IPS-NIHi7 (cell line): ENCODE measurements at regions not wholly inside any gene's neighbourhood (a gene's known extent, or its start where the extent isn't known, plus 50 kb on each side); places are given as distances from the start of the nearest gene placed in this dataset.

Source experiments
- DNase-seq: peaks from one replicate; pipeline ENCODE4 v3.0.0; 2012; ENCODE audit warnings: mixed read lengths; ENCODE audit errors: extremely low spot score

DNA sequence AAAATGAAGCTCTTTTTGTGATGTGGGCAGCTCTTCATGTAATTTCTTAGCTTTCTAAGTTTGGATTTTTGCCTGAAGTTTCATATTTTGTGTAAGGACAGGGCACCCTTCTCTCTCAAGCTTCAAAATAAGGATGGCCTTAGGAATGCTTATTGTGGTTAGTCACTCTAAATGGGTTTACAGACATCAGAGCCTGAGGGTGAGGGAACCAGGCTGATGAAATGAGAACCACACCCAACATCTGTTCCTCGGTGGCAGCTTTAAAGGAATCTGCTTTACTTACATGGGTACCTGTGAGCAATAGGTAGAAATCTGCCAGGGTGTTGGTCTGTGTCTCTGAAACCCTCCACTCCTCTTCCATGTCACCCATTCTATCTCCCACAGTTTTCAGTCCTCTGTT lies 174.3 kb downstream of the EMX2 start:
- DNase-seq, result no peak

- DNase-seq, result no peak
Measured at GRCh38 chr10:117718986-117719920, 176.7 kb downstream of the EMX2 start.

- DNase-seq, result peak; percentile 72
Measured at GRCh38 chr10:117720931-117721835, 178.6 kb downstream of the EMX2 start.

DNA sequence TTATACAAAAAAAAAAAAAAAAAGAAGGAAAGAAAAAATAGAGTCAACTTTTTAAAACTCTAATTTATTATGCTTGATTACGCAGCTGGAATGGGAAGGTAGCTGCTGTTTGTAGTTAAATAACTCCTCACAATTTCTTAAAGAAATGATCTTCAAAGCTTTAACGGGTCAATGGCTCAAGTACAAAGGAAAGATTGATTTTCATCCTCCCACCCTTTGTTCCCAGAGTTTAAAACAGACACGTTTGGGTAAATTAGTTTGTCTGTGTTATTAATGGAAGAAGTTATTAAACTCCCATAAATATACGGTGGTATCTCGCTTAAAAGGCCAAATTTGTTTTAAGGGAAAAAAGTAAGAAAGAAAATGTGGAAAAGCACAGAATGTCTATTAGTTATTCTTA lies 179.3 kb downstream of the EMX2 start:
- no peak for DNase-seq

DNA sequence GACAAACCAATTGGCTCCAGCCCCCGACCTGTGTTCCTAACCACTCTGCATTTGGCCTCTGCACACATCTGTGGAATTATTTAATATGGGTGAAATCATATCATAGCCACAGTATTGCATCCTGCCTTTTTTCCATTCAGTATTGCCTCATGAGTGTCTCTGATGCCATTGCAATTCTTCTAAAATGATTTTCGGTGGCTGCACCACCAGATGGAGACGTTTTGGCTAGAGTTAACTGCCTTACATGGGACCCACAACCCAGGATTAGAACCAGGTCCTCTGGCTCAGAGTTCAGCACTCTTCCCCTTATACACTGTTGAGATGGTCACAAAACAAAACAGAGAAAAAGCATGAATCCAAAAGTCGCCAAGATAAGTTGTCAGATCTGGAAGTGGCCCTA lies 180.8 kb downstream of the EMX2 start:
- no peak for DNase-seq

DNA sequence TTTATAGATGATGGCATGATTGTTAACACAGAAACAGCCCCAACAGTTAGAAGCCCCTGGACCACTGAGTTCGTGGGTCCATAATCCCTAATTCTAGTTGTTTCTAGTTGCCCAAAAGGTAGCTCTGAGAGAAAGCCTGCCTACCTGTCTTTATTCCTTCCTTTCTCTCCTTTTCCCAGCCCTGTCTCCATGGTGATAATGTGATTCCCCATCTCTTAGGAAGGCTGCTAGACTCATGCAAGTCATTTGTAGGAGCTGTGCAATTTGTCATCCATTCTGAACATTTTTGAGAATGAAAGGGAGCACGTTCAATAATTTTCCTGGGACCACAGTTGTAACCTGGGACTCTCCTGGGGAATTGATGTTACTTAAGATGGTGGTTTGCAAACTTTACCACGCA lies 183.4 kb downstream of the EMX2 start:
- no peak for DNase-seq

GRCh38 chr10:117726596-117727295 lies 184.2 kb downstream of the EMX2 start:
- DNase-seq, result no peak

- DNase-seq, result no peak
Measured at GRCh38 chr10:117727421-117727820, 184.9 kb downstream of the EMX2 start.

DNA sequence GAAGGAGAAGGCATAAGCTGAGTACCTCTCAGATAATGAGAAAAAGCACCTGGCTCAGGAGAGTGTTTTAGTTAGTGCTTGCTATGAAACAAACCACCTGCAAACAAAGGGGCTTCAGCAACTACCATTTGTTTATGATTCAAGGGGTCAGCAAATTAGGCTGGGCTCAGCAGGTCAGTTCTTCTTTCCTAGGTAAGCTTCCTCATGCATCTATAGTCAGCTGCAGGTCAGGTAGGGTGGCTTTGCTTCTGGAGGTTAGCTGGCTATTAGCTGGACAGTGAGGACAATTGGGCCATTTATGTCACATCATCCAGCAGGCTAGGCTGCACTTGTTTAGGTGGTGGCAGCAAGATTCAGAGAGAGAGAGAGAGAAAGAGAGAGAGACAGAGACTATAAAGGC lies 185.5 kb downstream of the EMX2 start:
- no peak for DNase-seq

- DNase-seq, result no peak
Measured at GRCh38 chr10:117729156-117729555, 186.6 kb downstream of the EMX2 start.

- DNase-seq, result no peak
Measured at GRCh38 chr10:117731121-117731791, 188.7 kb downstream of the EMX2 start.

- DNase-seq, result peak; percentile 59
Measured at GRCh38 chr10:117734731-117735405, 192.3 kb downstream of the EMX2 start.

DNA sequence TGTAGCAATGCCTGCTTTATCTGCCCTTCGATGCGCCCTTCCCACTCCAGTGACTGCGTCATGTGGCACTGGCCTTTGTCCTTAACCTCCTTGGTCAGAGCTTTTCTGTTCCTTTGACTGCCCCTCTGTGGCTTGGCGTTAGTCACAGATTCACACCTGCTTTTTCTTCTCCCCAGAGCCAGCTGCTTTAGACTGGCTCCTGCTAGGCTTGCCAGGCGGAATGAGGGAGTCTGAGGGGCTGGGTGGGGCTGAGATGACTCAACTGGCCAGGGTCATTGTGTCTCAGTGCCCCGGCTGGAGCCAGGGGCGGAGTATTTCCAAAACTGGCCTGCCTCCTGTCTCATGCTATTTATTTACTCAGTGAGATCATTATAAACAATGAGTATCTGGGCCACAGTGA lies 194.1 kb downstream of the EMX2 start:
- peak; percentile 31 for DNase-seq

DNA sequence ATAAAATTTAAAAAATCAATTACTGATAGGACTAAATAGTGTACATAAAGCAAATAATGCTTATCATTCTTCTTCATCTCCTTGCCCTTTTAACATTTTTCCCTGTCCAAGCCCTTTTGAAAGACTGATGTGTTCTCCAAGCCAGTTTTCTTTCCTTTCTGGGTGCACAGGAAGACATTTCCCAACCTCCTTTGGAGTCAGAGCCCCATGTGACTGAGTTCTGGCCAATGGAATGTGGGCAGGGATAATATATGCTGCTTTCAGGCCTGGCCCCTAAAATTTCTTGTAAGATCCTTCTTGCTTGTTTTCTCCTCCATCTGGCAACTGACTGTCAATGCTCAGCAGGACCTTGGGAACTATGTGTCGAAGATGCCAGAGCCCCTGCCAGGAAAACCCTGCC lies 197.5 kb downstream of the EMX2 start:
- DNase-seq, result no peak

DNA sequence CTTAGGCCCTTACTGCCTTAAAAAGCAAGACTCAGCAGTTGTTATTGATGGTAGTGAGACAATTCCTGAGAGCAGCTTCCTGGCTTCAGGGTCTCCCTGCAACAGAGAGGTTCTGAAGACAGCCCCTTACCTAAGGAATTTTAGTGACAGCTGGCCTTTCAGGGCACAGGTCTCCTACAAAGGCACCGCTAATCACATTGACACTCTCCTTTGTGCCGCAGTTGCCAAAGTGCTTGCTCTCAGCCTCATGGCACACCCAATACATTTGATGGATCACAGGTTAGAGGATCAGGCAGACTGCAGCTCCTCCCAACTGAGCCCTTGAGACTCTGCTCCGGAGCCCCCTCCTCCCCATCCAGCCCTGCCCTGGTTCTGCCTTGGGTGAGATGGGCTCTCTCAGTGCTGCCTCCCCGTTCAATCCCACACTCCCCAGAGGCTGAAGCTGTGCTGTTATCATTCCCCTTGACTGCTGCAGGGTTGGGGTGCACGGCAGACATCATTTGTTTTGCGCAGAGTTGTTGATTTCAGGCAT lies 198.2 kb downstream of the EMX2 start:
- DNase-seq, result no peak

GRCh38 chr10:117741524-117741923 lies 199.0 kb downstream of the EMX2 start:
- no peak for DNase-seq

DNA sequence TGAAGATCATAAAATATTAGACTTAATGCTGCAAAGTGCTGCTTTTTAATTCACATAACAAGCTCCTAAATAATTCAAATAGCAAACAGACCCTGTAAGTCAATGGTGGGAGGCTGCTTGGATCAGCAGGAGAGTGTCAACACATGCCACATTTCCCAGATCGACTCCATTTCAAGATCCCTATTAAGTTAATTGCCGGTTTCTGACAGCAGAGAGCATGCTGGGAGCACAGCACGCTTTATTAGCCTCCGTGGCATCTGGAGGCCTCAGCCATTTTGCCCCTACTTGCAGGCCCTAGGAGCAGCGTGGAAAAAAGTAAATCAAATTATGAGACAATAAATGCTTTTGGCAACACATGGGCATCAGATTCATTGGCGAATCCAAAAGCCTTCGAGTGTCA lies 201.0 kb downstream of the EMX2 start:
- no peak for DNase-seq

DNA sequence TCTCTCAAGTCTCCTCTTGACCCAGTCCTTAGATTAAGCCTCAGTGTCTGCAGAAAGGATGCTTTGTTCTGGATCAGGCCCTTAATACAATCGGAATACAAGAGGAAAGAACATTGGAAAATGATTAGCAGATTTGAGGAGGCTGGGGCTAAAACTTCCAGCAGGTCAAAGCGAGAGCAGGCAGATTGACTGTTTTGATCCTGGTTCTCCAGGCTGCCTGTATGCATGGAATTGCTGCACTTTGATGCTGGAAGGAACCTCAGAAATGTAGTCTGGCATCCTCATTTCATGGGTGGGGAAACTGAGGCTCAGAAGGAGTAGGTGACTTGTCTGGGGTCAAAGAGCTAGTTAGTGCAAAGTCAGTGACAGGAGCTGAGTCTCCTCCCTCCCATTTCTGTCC lies 202.8 kb downstream of the EMX2 start:
- no peak for DNase-seq

DNA sequence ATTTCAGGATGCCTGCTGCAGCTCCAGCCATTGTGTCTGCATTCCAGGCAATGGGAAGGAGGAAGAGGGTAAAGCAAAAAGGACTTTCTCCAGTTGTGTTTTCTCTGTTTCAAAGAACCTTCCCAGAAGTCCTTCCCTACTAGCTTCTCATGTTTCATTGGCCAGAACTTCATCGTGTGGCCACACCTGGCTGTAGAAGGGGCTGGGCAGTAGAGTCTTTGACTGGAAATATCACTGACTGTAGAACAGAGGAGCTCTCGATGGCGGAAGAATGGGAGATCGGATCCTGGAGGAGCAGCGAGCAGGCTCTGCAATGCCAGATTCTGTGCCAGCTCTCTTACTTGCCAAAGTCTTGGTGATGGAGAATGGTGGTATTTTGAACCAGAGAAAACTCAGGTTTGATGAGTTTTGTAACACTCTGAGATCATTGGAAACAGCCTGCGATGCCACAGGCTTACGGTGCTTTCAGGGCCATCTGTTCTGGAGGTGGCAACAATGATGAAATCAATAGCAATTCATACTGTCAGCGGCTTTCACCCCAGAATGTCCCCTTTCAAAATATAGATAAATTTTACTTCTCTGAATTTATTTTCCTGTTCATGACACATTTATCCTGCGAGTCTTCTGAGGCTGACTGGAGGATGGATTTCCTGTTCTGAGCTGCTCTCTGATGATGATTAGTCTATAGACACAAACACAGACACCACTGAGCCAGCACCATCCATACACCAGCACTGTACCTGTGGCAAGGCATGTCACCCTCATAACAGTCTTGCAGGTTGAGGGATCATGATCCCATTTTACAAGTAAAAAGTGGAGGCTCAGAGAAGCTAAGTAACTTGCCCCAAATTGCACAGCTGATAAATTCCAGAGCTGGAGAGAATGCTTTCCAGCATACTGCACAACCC lies 204.2 kb downstream of the EMX2 start:
- DNase-seq, result no peak

- DNase-seq, result no peak
Measured at GRCh38 chr10:117747636-117748035, 205.1 kb downstream of the EMX2 start.
